ENCODE measurements at regions not wholly inside any gene's neighbourhood (a gene's known extent, or its start where the extent isn't known, plus 50 kb on each side); places are given as distances from the start of the nearest gene placed in this dataset.

- ATAC-seq (ENCODE audit: low read depth) (no peak), DNase-seq (peak; percentile 1)
- H3K18ac ChIP-seq (ENCODE audit: low read depth, low read length): no peak overlapping the region
- H4K20me1 ChIP-seq (ENCODE audit: insufficient read depth, low read length): no peaks in the 10 kb centered on the region
- H2AK9ac ChIP-seq (replicated peaks; ENCODE audit: low read depth, low read length, poor library complexity): no peak overlapping the region
- no peak overlapping the region for H2BK20ac ChIP-seq (ENCODE audit: low read depth, low read length)
- no peak overlapping the region for H3K27ac ChIP-seq (ENCODE audit: insufficient read depth, low read length)
- no peaks in the 10 kb centered on the region for H3K36me3 ChIP-seq (ENCODE audit: control insufficient read depth, insufficient read depth, low read length)
- H3K4me3 ChIP-seq (ENCODE audit: insufficient read depth, low read depth, low read length): no peak overlapping the region
- no peak overlapping the region for H4K8ac ChIP-seq (ENCODE audit: low read depth in 2 of 2, low read length in 2 of 2)
- BruUV-seq (replicated peaks): no TSS peak
- POLR2A ChIA-PET (ENCODE audit: unreplicated experiment): no interaction called here
- H2AFZ ChIP-seq (replicated peaks; ENCODE audit: low read length, poor library complexity): no peak overlapping the region
- no peak overlapping the region for H4K5ac ChIP-seq (ENCODE audit: low read depth, low read length)
- H3K56ac ChIP-seq (ENCODE audit: extremely low read depth, insufficient read depth, low read length): no peak overlapping the region
- CTCF ChIA-PET: no interaction called here
- no peak overlapping the region for H2BK5ac ChIP-seq (ENCODE audit: low read depth, low read length, poor library complexity, severe bottlenecking)
- no peak overlapping the region for H3K4ac ChIP-seq (ENCODE audit: low read depth, low read length)
- no peak overlapping the region for H4K91ac ChIP-seq (ENCODE audit: insufficient read depth, low read depth, low read length)
- in situ Hi-C loops (cut with MboI; ENCODE audit: low sequenced_read_pairs): no loop called here
- intact Hi-C loops (cut with micrococcal nuclease): no loop called here
- no peaks in the 10 kb centered on the region for H3K79me1 ChIP-seq (ENCODE audit: low read depth in 1 of 2, low read length in 2 of 2)
- TF ChIP-seq RFX5 (IDR thresholded peaks at IDR 0.05; ENCODE audit: low read depth, low read length): no peak
- no peak for TF ChIP-seq MXI1 (IDR thresholded peaks at IDR 0.05; ENCODE audit: borderline replicate concordance, low read depth, low read length)
- no peak for TF ChIP-seq POLR2A (IDR thresholded peaks at IDR 0.05; ENCODE audit: low read depth, low read length)
- no peak for TF ChIP-seq RAD21 (IDR thresholded peaks at IDR 0.05; ENCODE audit: low read length)
- TF ChIP-seq CEBPB (IDR thresholded peaks at IDR 0.05; ENCODE audit: low read depth, low read length): no peak
- no peak for TF ChIP-seq MAFK (IDR thresholded peaks at IDR 0.05; ENCODE audit: low read depth, low read length)
- TF ChIP-seq, protein P1, sequence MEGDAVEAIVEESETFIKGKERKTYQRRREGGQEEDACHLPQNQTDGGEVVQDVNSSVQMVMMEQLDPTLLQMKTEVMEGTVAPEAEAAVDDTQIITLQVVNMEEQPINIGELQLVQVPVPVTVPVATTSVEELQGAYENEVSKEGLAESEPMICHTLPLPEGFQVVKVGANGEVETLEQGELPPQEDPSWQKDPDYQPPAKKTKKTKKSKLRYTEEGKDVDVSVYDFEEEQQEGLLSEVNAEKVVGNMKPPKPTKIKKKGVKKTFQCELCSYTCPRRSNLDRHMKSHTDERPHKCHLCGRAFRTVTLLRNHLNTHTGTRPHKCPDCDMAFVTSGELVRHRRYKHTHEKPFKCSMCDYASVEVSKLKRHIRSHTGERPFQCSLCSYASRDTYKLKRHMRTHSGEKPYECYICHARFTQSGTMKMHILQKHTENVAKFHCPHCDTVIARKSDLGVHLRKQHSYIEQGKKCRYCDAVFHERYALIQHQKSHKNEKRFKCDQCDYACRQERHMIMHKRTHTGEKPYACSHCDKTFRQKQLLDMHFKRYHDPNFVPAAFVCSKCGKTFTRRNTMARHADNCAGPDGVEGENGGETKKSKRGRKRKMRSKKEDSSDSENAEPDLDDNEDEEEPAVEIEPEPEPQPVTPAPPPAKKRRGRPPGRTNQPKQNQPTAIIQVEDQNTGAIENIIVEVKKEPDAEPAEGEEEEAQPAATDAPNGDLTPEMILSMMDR (conservative IDR thresholded peaks at IDR 0.05; ENCODE audit: low read depth, low read length): no peak
- no peak overlapping the region for H2AK5ac ChIP-seq (ENCODE audit: low read depth, low read length)
- H3K4me2 ChIP-seq (ENCODE audit: low read depth, low read length): no peak overlapping the region
- peaks cover 5% of the 10 kb centered on the region for H3K27me3 ChIP-seq (ENCODE audit: control insufficient read depth, insufficient read depth, low read length)
- dilution Hi-C loops (cut with HindIII; ENCODE audit: low sequenced_read_pairs, unreplicated experiment): no loop called here
- no peaks in the 10 kb centered on the region for H3K9me3 ChIP-seq (ENCODE audit: control insufficient read depth, insufficient read depth, low read length)
- WGBS, 2 experiments (ENCODE audit: extremely low coverage in 2 of 2, insufficient read length in 1 of 2): 28% methylated on average over 2 of the region's 7 CpGs; no CpG with 5 or more reads in 1 of the 2 experiments
- H3K9me1 ChIP-seq (ENCODE audit: insufficient read depth, low read length): no peaks in the 10 kb centered on the region
- no peak overlapping the region for H3K14ac ChIP-seq (replicated peaks; ENCODE audit: low read depth, low read length)
- H2BK15ac ChIP-seq (ENCODE audit: low read depth, low read length): no peak overlapping the region
- no peak overlapping the region for H3K23ac ChIP-seq (ENCODE audit: low read depth, low read length)
- H2BK120ac ChIP-seq (ENCODE audit: low read depth, low read length): no peak overlapping the region
- no peaks in the 10 kb centered on the region for H3K4me1 ChIP-seq (ENCODE audit: control insufficient read depth, insufficient read depth, low read length)
- H3K9ac ChIP-seq (ENCODE audit: low read depth, low read length): no peak overlapping the region
Observed at GRCh38 chrX:68588602-68589371, 58.7 kb upstream of the STARD8 start.

Data from IMR-90 (cell line).